ENCODE measurements at regions not wholly inside any gene's neighbourhood (a gene's known extent, or its start where the extent isn't known, plus 50 kb on each side); places are given as distances from the start of the nearest gene placed in this dataset.

- ATAC-seq (ENCODE audit: low read depth in 2 of 2) (no peak), DNase-seq (no peak)
- no peaks in the 10 kb centered on the region for H3K36me3 Mint-ChIP-seq
- H3K4me1 ChIP-seq (ENCODE audit: control insufficient read depth, insufficient read depth, low read length, poor library complexity, severe bottlenecking) = no peaks in the 10 kb centered on the region
- H3K4me3 Mint-ChIP-seq = no peak overlapping the region
- no peak overlapping the region for H3K4me3 ChIP-seq (ENCODE audit: low read depth, low read length)
- peaks cover 0 to 9% (median 1%) of the 10 kb centered on the region in 7 donors for H3K9me3 Mint-ChIP-seq
- no peaks in the 10 kb centered on the region for H3K36me3 ChIP-seq (ENCODE audit: control insufficient read depth, insufficient read depth, low read length)
- no peak overlapping the region for H3K27ac ChIP-seq (ENCODE audit: insufficient read depth, low read length, poor library complexity, severe bottlenecking)
- no peak overlapping the region for H3K27ac Mint-ChIP-seq
- H3K27me3 ChIP-seq (ENCODE audit: control insufficient read depth, insufficient read depth, low read length) = no peaks in the 10 kb centered on the region
- H3K27me3 Mint-ChIP-seq = no peaks in the 10 kb centered on the region
- H3K4me1 Mint-ChIP-seq = no peaks in the 10 kb centered on the region
- no peaks in the 10 kb centered on the region for H3K9me3 ChIP-seq (ENCODE audit: control insufficient read depth in 2 of 2, low read length in 2 of 2)
Observed at GRCh38 chr5:124796495-124796894, 50.1 kb upstream of the ZNF608 start.

GRCh38 chr5:124797665-124798087 is 51.2 kb upstream of the ZNF608 start:
- H3K36me3 Mint-ChIP-seq = no peaks in the 10 kb centered on the region
- no peaks in the 10 kb centered on the region for H3K27me3 Mint-ChIP-seq
- peaks cover 0 to 8% (median 2%) of the 10 kb centered on the region in 7 donors for H3K9me3 Mint-ChIP-seq
- no peak overlapping the region for H3K4me3 ChIP-seq (ENCODE audit: low read depth, low read length)
- H3K27ac Mint-ChIP-seq = no peak overlapping the region
- no peaks in the 10 kb centered on the region for H3K9me3 ChIP-seq (ENCODE audit: control insufficient read depth in 2 of 2, low read length in 2 of 2)
- no peak for ATAC-seq (ENCODE audit: low read depth in 2 of 2)
- no peaks in the 10 kb centered on the region for H3K27me3 ChIP-seq (ENCODE audit: control insufficient read depth, insufficient read depth, low read length)
- no peaks in the 10 kb centered on the region for H3K36me3 ChIP-seq (ENCODE audit: control insufficient read depth, insufficient read depth, low read length)
- H3K4me1 ChIP-seq (ENCODE audit: control insufficient read depth, insufficient read depth, low read length, poor library complexity, severe bottlenecking) = no peaks in the 10 kb centered on the region
- H3K4me1 Mint-ChIP-seq = no peaks in the 10 kb centered on the region
- no peak overlapping the region for H3K27ac ChIP-seq (ENCODE audit: insufficient read depth, low read length, poor library complexity, severe bottlenecking)
- no peak for DNase-seq
- no peak overlapping the region for H3K4me3 Mint-ChIP-seq

- peaks cover 0 to 8% (median 3%) of the 10 kb centered on the region in 7 donors for H3K9me3 Mint-ChIP-seq
- H3K4me1 ChIP-seq (ENCODE audit: control insufficient read depth, insufficient read depth, low read length, poor library complexity, severe bottlenecking) = no peaks in the 10 kb centered on the region
- no peak for ATAC-seq (ENCODE audit: low read depth in 2 of 2)
Observed at GRCh38 chr5:124798890-124799289, 52.5 kb upstream of the ZNF608 start.

GRCh38 chr5:124801551-124801950 is 55.1 kb upstream of the ZNF608 start:
- Histone ChIP-seq H3K36me3 (ENCODE audit: control insufficient read depth, insufficient read depth, low read length) (no peaks in the 10 kb centered on the region), H3K4me3 (ENCODE audit: low read depth, low read length) (no peak overlapping the region), H3K27me3 (ENCODE audit: control insufficient read depth, insufficient read depth, low read length) (no peaks in the 10 kb centered on the region), H3K27ac (ENCODE audit: insufficient read depth, low read length, poor library complexity, severe bottlenecking) (no peak overlapping the region), H3K9me3 (ENCODE audit: control insufficient read depth in 2 of 2, low read length in 2 of 2) (no peaks in the 10 kb centered on the region), H3K4me1 (ENCODE audit: control insufficient read depth, insufficient read depth, low read length, poor library complexity, severe bottlenecking) (no peaks in the 10 kb centered on the region)
- Mint-ChIP-seq H3K36me3 (no peaks in the 10 kb centered on the region), H3K9me3 (peaks cover 0 to 8% (median 3%) of the 10 kb centered on the region in 7 donors), H3K4me3 (no peak overlapping the region), H3K27me3 (no peaks in the 10 kb centered on the region), H3K4me1 (no peaks in the 10 kb centered on the region), H3K27ac (no peak overlapping the region)
- ATAC-seq (ENCODE audit: low read depth in 2 of 2) (no peak), DNase-seq (no peak)

More at GRCh38 chr5:124798890-124799289, 52.5 kb upstream of the ZNF608 start:
- H3K27ac Mint-ChIP-seq = no peak overlapping the region
- H3K27me3 Mint-ChIP-seq = no peaks in the 10 kb centered on the region
- no peak overlapping the region for H3K4me3 Mint-ChIP-seq
- no peak for DNase-seq
- Histone ChIP-seq H3K36me3 (ENCODE audit: control insufficient read depth, insufficient read depth, low read length) (no peaks in the 10 kb centered on the region), H3K27ac (ENCODE audit: insufficient read depth, low read length, poor library complexity, severe bottlenecking) (no peak overlapping the region), H3K9me3 (ENCODE audit: control insufficient read depth in 2 of 2, low read length in 2 of 2) (no peaks in the 10 kb centered on the region), H3K4me3 (ENCODE audit: low read depth, low read length) (no peak overlapping the region), H3K27me3 (ENCODE audit: control insufficient read depth, insufficient read depth, low read length) (no peaks in the 10 kb centered on the region)
- H3K4me1 Mint-ChIP-seq = no peaks in the 10 kb centered on the region
- no peaks in the 10 kb centered on the region for H3K36me3 Mint-ChIP-seq

GRCh38 chr5:124803617-124804323 is 57.3 kb upstream of the ZNF608 start:
- Mint-ChIP-seq H3K4me3 (no peak overlapping the region), H3K27ac (no peak overlapping the region), H3K9me3 (peaks cover 0 to 8% (median 3%) of the 10 kb centered on the region in 7 donors), H3K36me3 (no peaks in the 10 kb centered on the region), H3K27me3 (no peaks in the 10 kb centered on the region), H3K4me1 (no peaks in the 10 kb centered on the region)
- Histone ChIP-seq H3K27ac (ENCODE audit: insufficient read depth, low read length, poor library complexity, severe bottlenecking) (no peak overlapping the region), H3K4me1 (ENCODE audit: control insufficient read depth, insufficient read depth, low read length, poor library complexity, severe bottlenecking) (no peaks in the 10 kb centered on the region), H3K4me3 (ENCODE audit: low read depth, low read length) (no peak overlapping the region), H3K9me3 (ENCODE audit: control insufficient read depth in 2 of 2, low read length in 2 of 2) (no peaks in the 10 kb centered on the region), H3K27me3 (ENCODE audit: control insufficient read depth, insufficient read depth, low read length) (no peaks in the 10 kb centered on the region), H3K36me3 (ENCODE audit: control insufficient read depth, insufficient read depth, low read length) (no peaks in the 10 kb centered on the region)
- DNase-seq (no peak), ATAC-seq (ENCODE audit: low read depth in 2 of 2) (no peak)

- Mint-ChIP-seq H3K4me1 (no peaks in the 10 kb centered on the region), H3K36me3 (no peaks in the 10 kb centered on the region), H3K27me3 (no peaks in the 10 kb centered on the region), H3K9me3 (peaks cover 0 to 8% (median 3%) of the 10 kb centered on the region in 7 donors), H3K4me3 (no peak overlapping the region), H3K27ac (no peak overlapping the region)
- no peaks in the 10 kb centered on the region for H3K27me3 ChIP-seq (ENCODE audit: control insufficient read depth, insufficient read depth, low read length)
- H3K9me3 ChIP-seq (ENCODE audit: control insufficient read depth in 2 of 2, low read length in 2 of 2) = no peaks in the 10 kb centered on the region
- no peak for DNase-seq
- no peak overlapping the region for H3K4me3 ChIP-seq (ENCODE audit: low read depth, low read length)
- no peak overlapping the region for H3K27ac ChIP-seq (ENCODE audit: insufficient read depth, low read length, poor library complexity, severe bottlenecking)
- no peak for ATAC-seq (ENCODE audit: low read depth in 2 of 2)
- no peaks in the 10 kb centered on the region for H3K4me1 ChIP-seq (ENCODE audit: control insufficient read depth, insufficient read depth, low read length, poor library complexity, severe bottlenecking)
- H3K36me3 ChIP-seq (ENCODE audit: control insufficient read depth, insufficient read depth, low read length) = no peaks in the 10 kb centered on the region
Observed at GRCh38 chr5:124806026-124806372, 59.6 kb upstream of the ZNF608 start.

GRCh38 chr5:124806373-124807077 is 60.1 kb upstream of the ZNF608 start:
- Histone ChIP-seq H3K4me3 (ENCODE audit: low read depth, low read length) (no peak overlapping the region), H3K4me1 (ENCODE audit: control insufficient read depth, insufficient read depth, low read length, poor library complexity, severe bottlenecking) (no peaks in the 10 kb centered on the region), H3K27me3 (ENCODE audit: control insufficient read depth, insufficient read depth, low read length) (no peaks in the 10 kb centered on the region), H3K27ac (ENCODE audit: insufficient read depth, low read length, poor library complexity, severe bottlenecking) (no peak overlapping the region), H3K36me3 (ENCODE audit: control insufficient read depth, insufficient read depth, low read length) (no peaks in the 10 kb centered on the region), H3K9me3 (ENCODE audit: control insufficient read depth in 2 of 2, low read length in 2 of 2) (no peaks in the 10 kb centered on the region)
- no peaks in the 10 kb centered on the region for H3K27me3 Mint-ChIP-seq
- H3K4me3 Mint-ChIP-seq = no peak overlapping the region
- H3K36me3 Mint-ChIP-seq = no peaks in the 10 kb centered on the region
- DNase-seq (no peak), ATAC-seq (ENCODE audit: low read depth in 2 of 2) (no peak)
- no peaks in the 10 kb centered on the region for H3K4me1 Mint-ChIP-seq
- no peak overlapping the region for H3K27ac Mint-ChIP-seq
- H3K9me3 Mint-ChIP-seq = peaks cover 0 to 8% (median 3%) of the 10 kb centered on the region in 7 donors

- H3K4me1 Mint-ChIP-seq = no peaks in the 10 kb centered on the region
- no peak for ATAC-seq (ENCODE audit: low read depth in 2 of 2)
- no peaks in the 10 kb centered on the region for H3K27me3 Mint-ChIP-seq
Observed at GRCh38 chr5:124808842-124809268, 62.4 kb upstream of the ZNF608 start.

More at GRCh38 chr5:124808842-124809268, 62.4 kb upstream of the ZNF608 start:
- no peak for DNase-seq
- Histone ChIP-seq H3K27me3 (ENCODE audit: control insufficient read depth, insufficient read depth, low read length) (no peaks in the 10 kb centered on the region), H3K4me1 (ENCODE audit: control insufficient read depth, insufficient read depth, low read length, poor library complexity, severe bottlenecking) (no peaks in the 10 kb centered on the region), H3K27ac (ENCODE audit: insufficient read depth, low read length, poor library complexity, severe bottlenecking) (no peak overlapping the region), H3K4me3 (ENCODE audit: low read depth, low read length) (no peak overlapping the region), H3K9me3 (ENCODE audit: control insufficient read depth in 2 of 2, low read length in 2 of 2) (no peaks in the 10 kb centered on the region), H3K36me3 (ENCODE audit: control insufficient read depth, insufficient read depth, low read length) (no peaks in the 10 kb centered on the region)
- Mint-ChIP-seq H3K4me3 (no peak overlapping the region), H3K9me3 (peaks cover 0 to 4% (median 3%) of the 10 kb centered on the region in 7 donors), H3K27ac (no peak overlapping the region), H3K36me3 (no peaks in the 10 kb centered on the region)
